IMR-90 (cell line): ENCODE measurements at regions not wholly inside any gene's neighbourhood (a gene's known extent, or its start where the extent isn't known, plus 50 kb on each side); places are given as distances from the start of the nearest gene placed in this dataset.

Experiments used
- ATAC-seq: fragments of 200-7000 bp; cut with Tn5 transposase; 2 replicates; pipeline ENCODE4 v1.9.1; 2020; ENCODE audit warnings: low read depth, mild to moderate bottlenecking, moderate library complexity
- BruUV-seq: library from RNA; stranded (reverse); fragments of 400-500 nt; replicated peaks from 2 replicates; lab custom pipeline; 2021; lab: Mats Ljungman, UMichigan
- CTCF ChIA-PET: fragments of 300-600 bp; formaldehyde crosslinking; extraction: SDS; loops from one replicate; lab custom pipeline; 2021; ENCODE audit warnings: antibody characterized with exemption; lab: Yijun Ruan, JAX
- POLR2A ChIA-PET: fragments of 300-600 bp; sonication (Branson Sonifier 250); formaldehyde crosslinking; loops from one replicate; lab custom pipeline; 2022; ENCODE audit warnings: antibody characterized with exemption; ENCODE audit not compliant: unreplicated experiment; lab: Charles Lee
- DNase-seq: peaks from one replicate; pipeline ENCODE4 v3.0.0; 2013
- H2AFZ ChIP-seq: replicated peaks from 2 replicates; pipeline ENCODE3; 2013; ENCODE audit warnings: low read length, mild to moderate bottlenecking; ENCODE audit not compliant: poor library complexity
- H2AK5ac ChIP-seq: 2 replicates; pipeline ENCODE4 v1.6.1; 2013; ENCODE audit warnings: low read depth, low read length, inconsistent platforms
- H2AK9ac ChIP-seq: replicated peaks from 2 replicates; pipeline ENCODE3; 2013; ENCODE audit warnings: mild to moderate bottlenecking, low read depth, low read length, moderate library complexity; ENCODE audit not compliant: poor library complexity
- H2BK120ac ChIP-seq: 2 replicates; pipeline ENCODE4 v1.6.1; 2013; ENCODE audit warnings: low read depth, low read length, inconsistent platforms
- H2BK15ac ChIP-seq: 3 replicates; pipeline ENCODE4 v1.6.1; 2013; ENCODE audit warnings: low read depth, low read length, inconsistent platforms
- H2BK20ac ChIP-seq: 2 replicates; pipeline ENCODE4 v1.6.1; 2013; ENCODE audit warnings: low read depth, mild to moderate bottlenecking, inconsistent platforms, low read length, moderate library complexity
- H2BK5ac ChIP-seq: 2 replicates; pipeline ENCODE4 v1.6.1; 2013; ENCODE audit warnings: mild to moderate bottlenecking, low read depth, low read length, inconsistent platforms; ENCODE audit not compliant: poor library complexity, severe bottlenecking
- H3K14ac ChIP-seq: replicated peaks from 2 replicates; pipeline ENCODE4 v1.6.1; 2013; ENCODE audit warnings: low read depth, low read length, inconsistent platforms
- H3K18ac ChIP-seq: 2 replicates; pipeline ENCODE4 v1.6.1; 2013; ENCODE audit warnings: low read depth, low read length, control low read depth
- H3K23ac ChIP-seq: 2 replicates; pipeline ENCODE4 v1.6.1; 2013; ENCODE audit warnings: low read depth, low read length, inconsistent platforms
- H3K27ac ChIP-seq: 2 replicates; pipeline ENCODE4 v1.5.1; 2013; ENCODE audit warnings: mild to moderate bottlenecking, control low read depth, low read length; ENCODE audit not compliant: insufficient read depth
- H3K27me3 ChIP-seq: 2 replicates; pipeline ENCODE4 v1.6.1; 2013; ENCODE audit warnings: low read length; ENCODE audit not compliant: control insufficient read depth, insufficient read depth
- H3K36me3 ChIP-seq: 2 replicates; pipeline ENCODE4 v1.6.1; 2013; ENCODE audit warnings: low read length, mixed read lengths; ENCODE audit not compliant: control insufficient read depth, insufficient read depth
- H3K4ac ChIP-seq: 2 replicates; pipeline ENCODE4 v1.6.1; 2013; ENCODE audit warnings: low read depth, low read length, inconsistent platforms
- H3K4me1 ChIP-seq: 2 replicates; pipeline ENCODE4 v1.6.1; 2013; ENCODE audit warnings: low read length, mixed read lengths; ENCODE audit not compliant: control insufficient read depth, insufficient read depth
- H3K4me2 ChIP-seq: 2 replicates; pipeline ENCODE4 v1.6.1; 2013; ENCODE audit warnings: low read depth, mild to moderate bottlenecking, control low read depth, low read length, moderate library complexity
- H3K4me3 ChIP-seq: 2 replicates; pipeline ENCODE4 v1.5.1; 2013; ENCODE audit warnings: low read depth, mild to moderate bottlenecking, control low read depth, low read length, moderate library complexity; ENCODE audit not compliant: insufficient read depth
- H3K56ac ChIP-seq: 2 replicates; pipeline ENCODE4 v1.6.1; 2013; ENCODE audit warnings: low read length, inconsistent platforms; ENCODE audit not compliant: insufficient read depth; ENCODE audit errors: extremely low read depth
- H3K79me1 ChIP-seq, 2 experiments: 2 replicates each; pipeline ENCODE4 v1.6.1; 2013; ENCODE audit warnings: low read length in 2 of 2, inconsistent platforms in 1 of 2, low read depth in 1 of 2
- H3K9ac ChIP-seq: 2 replicates; pipeline ENCODE4 v1.6.1; 2013; ENCODE audit warnings: low read depth, low read length, control low read depth
- H3K9me1 ChIP-seq: 2 replicates; pipeline ENCODE4 v1.6.1; 2013; ENCODE audit warnings: low read length, inconsistent platforms; ENCODE audit not compliant: insufficient read depth
- H3K9me3 ChIP-seq: 2 replicates; pipeline ENCODE4 v1.6.1; 2013; ENCODE audit warnings: low read length; ENCODE audit not compliant: control insufficient read depth, insufficient read depth
- H4K20me1 ChIP-seq: 2 replicates; pipeline ENCODE4 v1.6.1; 2013; ENCODE audit warnings: low read length, inconsistent platforms; ENCODE audit not compliant: insufficient read depth
- H4K5ac ChIP-seq: 2 replicates; pipeline ENCODE4 v1.6.1; 2013; ENCODE audit warnings: mild to moderate bottlenecking, low read depth, low read length, control low read depth
- H4K8ac ChIP-seq, 2 experiments: 2 replicates each; pipeline ENCODE4 v1.6.1; 2013; ENCODE audit warnings: low read depth in 2 of 2, low read length in 2 of 2, control low read depth in 1 of 2, inconsistent platforms in 1 of 2
- H4K91ac ChIP-seq: 2 replicates; pipeline ENCODE4 v1.6.1; 2013; ENCODE audit warnings: low read depth, low read length, inconsistent platforms; ENCODE audit not compliant: insufficient read depth
- BHLHE40 ChIP-seq: fragments of 150-350 bp; IDR thresholded peaks from 2 replicates; pipeline ENCODE4 v1.6.1; 2016; ENCODE audit warnings: mild to moderate bottlenecking, low read depth, low read length
- CEBPB ChIP-seq: IDR thresholded peaks from 2 replicates; pipeline ENCODE4 v1.6.1; 2012; ENCODE audit warnings: low read depth, low read length, improper control_type of control experiment
- CHD1 ChIP-seq: IDR thresholded peaks from 2 replicates; pipeline ENCODE4 v1.6.1; 2012; ENCODE audit warnings: low read depth, low read length, improper control_type of control experiment
- ELK1 ChIP-seq: fragments of 150-350 bp; IDR thresholded peaks from 2 replicates; pipeline ENCODE4 v1.6.1; 2016; ENCODE audit warnings: low read depth, mild to moderate bottlenecking, low read length, moderate library complexity, borderline replicate concordance
- FOS ChIP-seq: fragments of 150-350 bp; IDR thresholded peaks from 2 replicates; pipeline ENCODE4 v1.6.1; 2016; ENCODE audit warnings: low read depth, low read length
- MAFK ChIP-seq: IDR thresholded peaks from 2 replicates; pipeline ENCODE4 v1.6.1; 2012; ENCODE audit warnings: low read depth, low read length, improper control_type of control experiment
- MAZ ChIP-seq: IDR thresholded peaks from 2 replicates; pipeline ENCODE4 v1.6.1; 2012; ENCODE audit warnings: low read depth, mild to moderate bottlenecking, low read length, improper control_type of control experiment, moderate library complexity, borderline replicate concordance
- MXI1 ChIP-seq: IDR thresholded peaks from 2 replicates; pipeline ENCODE4 v1.6.1; 2012; ENCODE audit warnings: low read depth, mild to moderate bottlenecking, low read length, moderate library complexity, borderline replicate concordance
- NFE2L2 ChIP-seq: fragments of 150-350 bp; IDR thresholded peaks from 2 replicates; pipeline ENCODE4 v1.6.1; 2016; ENCODE audit warnings: low read depth, mild to moderate bottlenecking, low read length
- POLR2A ChIP-seq: IDR thresholded peaks from 2 replicates; pipeline ENCODE4 v1.6.1; 2012; ENCODE audit warnings: mild to moderate bottlenecking, low read depth, low read length
- RFX5 ChIP-seq: IDR thresholded peaks from 2 replicates; pipeline ENCODE4 v1.8.0; 2012; ENCODE audit warnings: low read depth, mild to moderate bottlenecking, low read length, moderate library complexity
- WGBS, 2 experiments: methylation state at CpG; one replicate each; pipeline versions ENCODE4 v1.1.5 to v1.1.7; 2013; ENCODE audit warnings: missing lambda C conversion rate in 2 of 2; ENCODE audit not compliant: insufficient read length in 1 of 2; ENCODE audit errors: extremely low coverage in 2 of 2; 5-methylcytosine and 5-hydroxymethylcytosine counted together
- dilution Hi-C: fragments of 300-500 bp; cut with HindIII; formaldehyde crosslinking; loops from one replicate; pipeline ENCODE4 v1.14.3; 2018; ENCODE audit warnings: low sequenced_read_pairs; ENCODE audit not compliant: unreplicated experiment
- in situ Hi-C: fragments of 300-500 bp; cut with MboI; formaldehyde crosslinking; loops from 3 replicates; pipeline ENCODE4 v1.14.3; 2019; ENCODE audit warnings: low sequenced_read_pairs, inconsistent platforms, mixed read lengths
- intact Hi-C: fragments of 100-400 bp; cut with micrococcal nuclease; formaldehyde crosslinking; loops from 2 replicates; pipeline ENCODE4 v1.10.0; 2022

- H3K4me2 ChIP-seq = no peak overlapping the region
- POLR2A ChIA-PET = interaction anchor here (1.7 kb wide), 1 partner anchor 119 kb away, joined by 4 read pairs; no protein-coding TSS in a partner anchor
- dilution Hi-C loops = no loop called here
Observed at GRCh38 chr2:43103093-43103404, 123.4 kb downstream of the ZFP36L2 start.

More at GRCh38 chr2:43103093-43103404, 123.4 kb downstream of the ZFP36L2 start:
- no peaks in the 10 kb centered on the region for H3K9me3 ChIP-seq
- H3K14ac ChIP-seq = peak overlapping the region; percentile 61; the same call in 1 of the 2 replicates
- H3K4ac ChIP-seq = peak overlapping the region; percentile 42
- peak overlapping the region; percentile 91 for H3K18ac ChIP-seq
- ATAC-seq = peak; percentile 4; the same call in 1 of the 2 replicates
- H3K27me3 ChIP-seq = no peaks in the 10 kb centered on the region
- peak overlapping the region; percentile 77; the same call in 1 of the 2 replicates for H3K27ac ChIP-seq
- peak overlapping the region; percentile 72; the same call in 2 of the 3 replicates for H2BK15ac ChIP-seq
- CTCF ChIA-PET = no interaction called here
- H3K79me1 ChIP-seq = 0 out of 4 replicates have a peak, but pooled peaks cover 0 to 14% of the 10 kb centered on the region in 2 experiments
- H3K56ac ChIP-seq = no peak overlapping the region
- no peak overlapping the region for H2AK9ac ChIP-seq
- peak overlapping the region; percentile 89 for H2BK5ac ChIP-seq
- peak overlapping the region; percentile 93; the same call in 1 of the 2 replicates for H2AK5ac ChIP-seq
- no peak overlapping the region for H2AFZ ChIP-seq
- BruUV-seq = no TSS peak
- H3K4me3 ChIP-seq = no peak overlapping the region
- no peaks in the 10 kb centered on the region for H4K20me1 ChIP-seq
- intact Hi-C loops (loop anchor here (2.0 to 10.0 kb wide), 2 partner anchors 16 to 138 kb away; no protein-coding TSS in a partner anchor), in situ Hi-C loops (no loop called here)
- peak overlapping the region; percentile 73; the same call in 1 of the 2 replicates for H4K5ac ChIP-seq
- no peaks in the 10 kb centered on the region for H3K36me3 ChIP-seq
- H4K91ac ChIP-seq = peak overlapping the region; percentile 81
- H3K23ac ChIP-seq = peak overlapping the region; percentile 26; the same call in 1 of the 2 replicates
- peak overlapping the region; percentile 87 to 89; a peak in 3 of 4 replicates for H4K8ac ChIP-seq
- TF ChIP-seq POLR2A (no peak), ELK1 (no peak), MAZ (no peak), NFE2L2 (no peak), CEBPB (no peak), RFX5 (no peak), CHD1 (no peak), MXI1 (no peak), FOS (no peak), MAFK (no peak), BHLHE40 (no peak)
- DNase-seq = no peak
- H3K4me1 ChIP-seq = peaks cover 49% of the 10 kb centered on the region
- H3K9me1 ChIP-seq = peaks cover 29% of the 10 kb centered on the region
- peak overlapping the region; percentile 75 for H2BK20ac ChIP-seq
- WGBS, 2 experiments = no CpG with 5 or more reads among the region's 3 CpGs
- peak overlapping the region; percentile 79 for H2BK120ac ChIP-seq
- H3K9ac ChIP-seq = no peak overlapping the region
